Natural killer cell (primary cell): ENCODE measurements at regions not wholly inside any gene's neighbourhood (a gene's known extent, or its start where the extent isn't known, plus 50 kb on each side); places are given as distances from the start of the nearest gene placed in this dataset.

Experiments
- ATAC-seq, 3 donors: fragments of 150-1000 bp in 2 of 3; fragments of 200-7000 bp in 1 of 3; cut with Tn5 transposase; 1 replicate in 1 of 3; 2 replicates in 2 of 3; pipeline ENCODE4 v1.10.0; 2021; ENCODE audit warnings: mild to moderate bottlenecking in 2 of 3, moderate library complexity in 2 of 3
- DNase-seq, 2 donors: peaks; one replicate each; pipeline versions ENCODE4 v3.0.0 to v3.0.0-alpha.2; 2013 to 2021; ENCODE audit warnings: mixed read lengths in 1 of 2
- H3K27ac ChIP-seq: one replicate; pipeline ENCODE4 v1.5.1; 2013; ENCODE audit warnings: mild to moderate bottlenecking, low read length
- H3K27me3 ChIP-seq: one replicate; pipeline ENCODE4 v1.6.1; 2013; ENCODE audit warnings: low read length; ENCODE audit not compliant: control insufficient read depth, insufficient read depth
- H3K36me3 ChIP-seq: one replicate; pipeline ENCODE4 v1.6.1; 2013; ENCODE audit warnings: low read length; ENCODE audit not compliant: control insufficient read depth, insufficient read depth
- H3K4me1 ChIP-seq: one replicate; pipeline ENCODE4 v1.6.1; 2013; ENCODE audit warnings: low read length; ENCODE audit not compliant: control insufficient read depth, insufficient read depth
- H3K4me3 ChIP-seq: one replicate; pipeline ENCODE4 v1.5.1; 2013; ENCODE audit warnings: low read length
- H3K9me3 ChIP-seq: one replicate; pipeline ENCODE4 v1.6.1; 2013; ENCODE audit warnings: low read length; ENCODE audit not compliant: control insufficient read depth, insufficient read depth
- H3K27ac Mint-ChIP-seq, 2 donors: one replicate each; pipeline ENCODE4 v1.8.0; 2022; ENCODE audit warnings: mild to moderate bottlenecking in 2 of 2, mixed read lengths in 2 of 2, moderate library complexity in 1 of 2
- H3K27me3 Mint-ChIP-seq, 2 donors: one replicate each; pipeline ENCODE4 v1.8.0; 2022; ENCODE audit warnings: low read depth in 2 of 2, mixed read lengths in 2 of 2
- H3K36me3 Mint-ChIP-seq: one replicate; pipeline ENCODE4 v1.8.0; 2022; ENCODE audit warnings: mixed read lengths
- H3K4me1 Mint-ChIP-seq, 2 donors: one replicate each; pipeline ENCODE4 v1.8.0; 2022; ENCODE audit warnings: mixed read lengths in 2 of 2
- H3K4me3 Mint-ChIP-seq: one replicate; pipeline ENCODE4 v1.8.0; 2022; ENCODE audit warnings: mild to moderate bottlenecking, moderate library complexity, mixed read lengths
- H3K9me3 Mint-ChIP-seq, 2 donors: one replicate each; pipeline ENCODE4 v1.8.0; 2022; ENCODE audit warnings: mixed read lengths in 2 of 2
- CTCF ChIP-seq: fragments of 200-600 bp; IDR thresholded peaks from one replicate; pipeline ENCODE4 v1.8.0; 2022; ENCODE audit warnings: antibody characterized with exemption
- WGBS: methylation state at CpG from one replicate; pipeline ENCODE4 v1.1.7; 2013; ENCODE audit warnings: missing lambda C conversion rate; ENCODE audit not compliant: insufficient coverage; 5-methylcytosine and 5-hydroxymethylcytosine counted together
- intact Hi-C: fragments of 100-400 bp; cut with micrococcal nuclease; formaldehyde crosslinking; loops from one replicate; pipeline ENCODE4 v1.14.2; 2022

DNA sequence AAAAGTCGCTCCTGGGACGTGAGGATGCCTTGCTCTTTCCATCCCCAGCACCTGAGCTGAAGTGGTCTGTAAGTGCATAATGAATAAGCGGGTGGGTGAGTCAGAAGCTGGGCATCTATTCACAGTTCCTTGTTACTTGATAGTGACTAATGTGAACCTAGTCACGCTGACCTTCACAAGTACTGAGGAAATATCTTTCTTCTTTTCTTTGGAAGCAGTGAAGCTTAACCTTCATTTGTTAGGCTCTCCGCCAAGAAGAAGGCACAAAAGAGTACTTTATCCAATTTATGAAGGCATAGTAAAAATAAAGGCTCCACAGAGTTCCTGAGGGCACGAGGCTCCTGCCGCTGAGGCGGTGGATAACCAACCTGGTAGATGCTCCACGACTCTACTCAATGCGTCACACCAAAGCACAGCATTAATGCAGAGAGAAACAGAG lies 475.7 kb upstream of the SLIT2 start:
- H3K27me3 Mint-ChIP-seq = no peaks in the 10 kb centered on the region
- Histone ChIP-seq H3K36me3 (no peaks in the 10 kb centered on the region), H3K4me3 (no peak overlapping the region), H3K4me1 (no peaks in the 10 kb centered on the region), H3K27ac (no peak overlapping the region), H3K9me3 (peaks cover 10% of the 10 kb centered on the region), H3K27me3 (no peaks in the 10 kb centered on the region)
- intact Hi-C loops = no loop called here
- no peaks in the 10 kb centered on the region for H3K4me1 Mint-ChIP-seq
- WGBS = 93% methylated on average over 10 of the region's 10 CpGs
- TF ChIP-seq CTCF = no peak
- H3K4me3 Mint-ChIP-seq = no peak overlapping the region
- ATAC-seq (no peak), DNase-seq (no peak)
- peaks cover 7 to 18% of the 10 kb centered on the region in 2 donors for H3K9me3 Mint-ChIP-seq
- no peak overlapping the region for H3K27ac Mint-ChIP-seq
- no peaks in the 10 kb centered on the region for H3K36me3 Mint-ChIP-seq

DNA sequence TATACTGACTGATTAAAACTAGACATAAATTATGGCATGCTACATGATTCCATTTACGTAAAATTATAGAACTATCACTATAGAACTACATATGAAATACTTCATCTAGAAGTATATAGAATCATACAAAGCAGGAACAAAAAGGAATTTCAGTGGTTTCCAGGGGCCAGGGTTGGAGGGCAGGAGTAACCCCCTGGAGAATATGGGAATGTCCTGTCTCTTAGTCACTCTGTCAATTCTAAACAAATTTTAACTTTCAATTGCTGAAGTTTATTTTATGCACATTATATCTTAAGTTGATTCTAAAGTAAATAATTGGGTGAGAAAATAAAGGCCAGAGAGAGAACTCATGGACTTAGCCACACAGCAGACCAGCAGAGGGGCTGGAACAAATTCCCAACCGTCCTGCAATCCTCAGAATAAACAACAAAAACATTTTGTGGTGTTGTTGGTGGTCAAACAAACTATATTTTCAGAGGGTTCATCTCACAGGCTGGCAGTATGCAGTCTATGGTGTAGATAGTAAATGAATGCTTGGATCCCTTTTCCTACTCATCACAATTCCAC lies 476.9 kb upstream of the SLIT2 start:
- intact Hi-C loops = no loop called here
- H3K4me1 ChIP-seq = no peaks in the 10 kb centered on the region
- no peaks in the 10 kb centered on the region for H3K27me3 Mint-ChIP-seq
- no peak overlapping the region for H3K27ac ChIP-seq
- no peak for DNase-seq
- WGBS = no CpG with 5 or more reads among the region's 2 CpGs
- TF ChIP-seq CTCF = no peak
- H3K9me3 ChIP-seq = peaks cover 5% of the 10 kb centered on the region
- no peaks in the 10 kb centered on the region for H3K4me1 Mint-ChIP-seq
- H3K9me3 Mint-ChIP-seq = peaks cover 8 to 19% of the 10 kb centered on the region in 2 donors
- no peaks in the 10 kb centered on the region for H3K36me3 ChIP-seq
- H3K4me3 Mint-ChIP-seq = no peak overlapping the region
- H3K27me3 ChIP-seq = no peaks in the 10 kb centered on the region
- H3K36me3 Mint-ChIP-seq = no peaks in the 10 kb centered on the region
- no peak for ATAC-seq
- no peak overlapping the region for H3K27ac Mint-ChIP-seq
- no peak overlapping the region for H3K4me3 ChIP-seq

DNA sequence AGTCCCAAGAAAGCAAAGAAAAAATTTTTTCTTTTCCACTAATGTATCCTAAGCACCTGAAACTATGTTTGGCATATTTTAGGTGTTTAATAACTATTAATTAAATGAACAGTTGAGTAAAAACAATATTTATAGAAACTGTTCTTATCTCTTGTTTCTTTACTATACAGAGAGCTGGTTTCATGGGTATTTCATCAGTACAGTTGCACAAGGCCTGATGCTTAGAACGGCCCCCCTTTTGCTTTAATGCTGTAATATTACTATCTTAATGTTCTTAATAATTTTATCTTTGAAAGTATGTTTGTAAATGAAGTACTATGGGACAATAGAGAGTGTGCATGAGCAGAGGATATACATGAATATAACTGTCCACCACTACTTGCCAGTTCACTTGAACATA lies 479.1 kb upstream of the SLIT2 start:
- peaks cover 4% of the 10 kb centered on the region for H3K9me3 ChIP-seq
- H3K36me3 ChIP-seq = no peaks in the 10 kb centered on the region
- intact Hi-C loops = no loop called here
- no CpG with 5 or more reads among the region's 1 CpG for WGBS
- H3K27me3 Mint-ChIP-seq = no peaks in the 10 kb centered on the region
- TF ChIP-seq CTCF = no peak
- H3K9me3 Mint-ChIP-seq = peaks cover 9 to 20% of the 10 kb centered on the region in 2 donors
- H3K4me3 Mint-ChIP-seq = no peak overlapping the region
- no peak for DNase-seq
- H3K4me1 ChIP-seq = no peaks in the 10 kb centered on the region
- no peak for ATAC-seq
- no peak overlapping the region for H3K27ac Mint-ChIP-seq
- H3K4me1 Mint-ChIP-seq = no peaks in the 10 kb centered on the region
- no peak overlapping the region for H3K27ac ChIP-seq
- peaks cover 7% of the 10 kb centered on the region for H3K36me3 Mint-ChIP-seq
- no peak overlapping the region for H3K4me3 ChIP-seq
- H3K27me3 ChIP-seq = no peaks in the 10 kb centered on the region

DNA sequence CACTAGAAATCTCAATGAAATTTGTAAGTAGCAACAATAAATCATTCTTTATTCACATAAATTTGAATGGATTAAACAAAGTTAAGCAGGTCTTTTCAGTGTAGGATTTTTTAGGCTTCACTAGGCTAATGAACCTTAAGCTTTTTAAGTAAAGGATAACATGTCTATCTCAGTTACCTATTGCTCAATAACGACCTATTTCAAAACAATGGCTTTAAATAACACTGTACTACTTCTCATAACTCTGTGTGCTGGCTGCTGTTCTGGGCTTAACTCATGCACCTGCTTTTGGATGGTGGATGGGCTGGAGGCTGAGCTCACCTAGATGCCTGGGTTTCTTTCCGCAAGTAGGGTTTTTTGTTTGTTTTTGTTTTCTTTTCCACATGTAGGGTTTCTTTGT lies 495.0 kb upstream of the SLIT2 start:
- no peaks in the 10 kb centered on the region for H3K27me3 Mint-ChIP-seq
- Histone ChIP-seq H3K4me1 (no peaks in the 10 kb centered on the region), H3K4me3 (no peak overlapping the region), H3K9me3 (no peaks in the 10 kb centered on the region), H3K27ac (no peak overlapping the region), H3K36me3 (no peaks in the 10 kb centered on the region), H3K27me3 (no peaks in the 10 kb centered on the region)
- H3K9me3 Mint-ChIP-seq = peaks cover 16 to 22% of the 10 kb centered on the region in 2 donors
- intact Hi-C loops = no loop called here
- no peak overlapping the region for H3K4me3 Mint-ChIP-seq
- TF ChIP-seq CTCF = no peak
- no peaks in the 10 kb centered on the region for H3K4me1 Mint-ChIP-seq
- no peak overlapping the region for H3K27ac Mint-ChIP-seq
- DNase-seq (no peak), ATAC-seq (no peak)
- H3K36me3 Mint-ChIP-seq = no peaks in the 10 kb centered on the region
- WGBS = 90% methylated on average over 2 of the region's 2 CpGs
